ENCODE measurements at regions not wholly inside any gene's neighbourhood (a gene's known extent, or its start where the extent isn't known, plus 50 kb on each side); places are given as distances from the start of the nearest gene placed in this dataset.

DNA sequence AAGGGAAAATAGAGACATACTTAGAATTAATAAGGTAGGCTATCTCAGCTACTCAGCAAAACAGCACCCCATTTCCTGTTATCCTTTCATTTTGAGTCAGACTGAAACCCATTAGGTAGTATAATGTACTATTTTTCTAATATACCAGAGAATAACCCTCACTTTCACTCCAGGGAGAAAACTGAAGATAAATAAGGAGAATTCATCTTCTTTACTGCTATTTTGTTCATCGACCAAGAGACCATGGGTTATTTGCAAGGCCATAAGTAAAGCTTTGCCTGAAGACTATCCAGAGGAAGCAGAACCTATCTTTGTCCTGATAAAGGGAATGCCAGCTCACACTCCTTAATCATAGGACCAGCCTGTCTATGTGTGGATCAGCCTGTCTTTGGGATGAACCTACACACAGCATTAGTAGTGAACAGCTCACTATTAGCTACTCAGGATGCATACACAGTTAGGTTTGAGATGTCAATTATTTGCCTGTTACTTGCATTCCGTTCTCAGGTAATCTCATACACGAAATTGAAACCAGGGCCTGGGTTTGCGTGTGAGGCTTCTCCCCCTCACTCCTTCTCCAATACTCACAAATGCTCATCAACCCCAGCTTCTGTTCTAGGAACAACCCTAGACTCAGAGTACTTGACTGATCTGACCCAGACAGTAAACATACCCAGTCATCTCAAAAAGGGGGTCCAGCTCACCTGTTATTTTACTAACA lies 124.4 kb downstream of the DAD1 start:
- TF ChIP-seq PAX5 (IDR thresholded peaks at IDR 0.05; ENCODE audit: insufficient read depth, low read length, severe bottlenecking) = no peak
- TF ChIP-seq TAF1 (IDR thresholded peaks at IDR 0.05; ENCODE audit: low read depth, low read length) = no peak
- TF ChIP-seq SPI1 (IDR thresholded peaks at IDR 0.05; ENCODE audit: low read depth, low read length) = peak; percentile 29; the same call in 1 of the 2 replicates
- TF ChIP-seq POLR2AphosphoS5 (IDR thresholded peaks at IDR 0.05; ENCODE audit: low read depth, low read length) = no peak
- TF ChIP-seq POU2F2 (IDR thresholded peaks at IDR 0.05; ENCODE audit: low read depth, low read length) = no peak
- no peak; the same call in 1 of the 2 replicates for TF ChIP-seq POLR2A (IDR thresholded peaks at IDR 0.05; ENCODE audit: low read depth, low read length)
- FAIRE-seq = peak; percentile 99
- no peak for DNase-seq (ENCODE audit: insufficient read length, low spot score)

- peak; percentile 72 for FAIRE-seq
- DNase-seq (ENCODE audit: insufficient read length, low spot score) = no peak
- no peak for TF ChIP-seq SPI1 (IDR thresholded peaks at IDR 0.05; ENCODE audit: low read depth, low read length)
- no peak for TF ChIP-seq POLR2AphosphoS5 (IDR thresholded peaks at IDR 0.05; ENCODE audit: low read depth, low read length)
- no peak for TF ChIP-seq PAX5 (IDR thresholded peaks at IDR 0.05; ENCODE audit: insufficient read depth, low read length, severe bottlenecking)
- TF ChIP-seq TAF1 (IDR thresholded peaks at IDR 0.05; ENCODE audit: low read depth, low read length) = no peak
- no peak for TF ChIP-seq POLR2A (IDR thresholded peaks at IDR 0.05; ENCODE audit: low read depth, low read length)
- TF ChIP-seq POU2F2 (IDR thresholded peaks at IDR 0.05; ENCODE audit: low read depth, low read length) = no peak
These were observed 125.3 kb downstream of the DAD1 start for GRCh38 chr14:22463763-22464173.

- TF ChIP-seq POLR2A (IDR thresholded peaks at IDR 0.05; ENCODE audit: low read depth, low read length) (no peak), POU2F2 (IDR thresholded peaks at IDR 0.05; ENCODE audit: low read depth, low read length) (no peak), PAX5 (IDR thresholded peaks at IDR 0.05; ENCODE audit: insufficient read depth, low read length, severe bottlenecking) (no peak), SPI1 (IDR thresholded peaks at IDR 0.05; ENCODE audit: low read depth, low read length) (no peak), TAF1 (IDR thresholded peaks at IDR 0.05; ENCODE audit: low read depth, low read length) (no peak), POLR2AphosphoS5 (IDR thresholded peaks at IDR 0.05; ENCODE audit: low read depth, low read length) (no peak)
- DNase-seq (ENCODE audit: insufficient read length, low spot score) = no peak
- peak; percentile 83 for FAIRE-seq
These were observed 126.1 kb downstream of the DAD1 start for GRCh38 chr14:22462923-22463322.

- TF ChIP-seq SPI1 (IDR thresholded peaks at IDR 0.05; ENCODE audit: low read depth, low read length) = 0 out of 2 replicates have a peak, but pooled peaks have one; percentile 1
- no peak for TF ChIP-seq POLR2A (IDR thresholded peaks at IDR 0.05; ENCODE audit: low read depth, low read length)
- TF ChIP-seq POU2F2 (IDR thresholded peaks at IDR 0.05; ENCODE audit: low read depth, low read length) = 0 out of 2 replicates have a peak, but pooled peaks have one; percentile 52
- peak; percentile 90 for FAIRE-seq
- no peak for DNase-seq (ENCODE audit: insufficient read length, low spot score)
These were observed 128.4 kb downstream of the DAD1 start for GRCh38 chr14:22460461-22461195.

DNA sequence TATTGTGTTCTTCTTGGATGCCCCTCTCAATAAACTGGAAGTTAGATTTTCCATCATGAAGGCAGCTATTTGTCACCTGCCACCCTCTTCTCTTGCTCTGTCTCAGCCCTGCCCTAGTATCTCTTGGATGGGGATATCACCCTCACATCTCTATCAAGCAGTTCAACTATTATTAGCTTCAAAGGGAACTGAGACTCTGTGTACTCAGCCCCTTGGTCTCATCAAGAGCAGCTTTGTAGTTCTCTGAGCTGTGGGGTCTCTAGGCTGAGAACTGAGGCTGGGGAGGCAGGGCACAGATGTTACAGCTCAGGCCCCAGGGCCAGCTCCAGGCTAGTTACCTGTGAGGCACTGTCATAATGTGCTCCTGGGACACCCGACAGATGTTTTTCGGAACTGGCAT lies 130.3 kb downstream of the DAD1 start:
- peak; percentile 56 for FAIRE-seq
- TF ChIP-seq POLR2AphosphoS5 (IDR thresholded peaks at IDR 0.05; ENCODE audit: low read depth, low read length) (no peak), SPI1 (IDR thresholded peaks at IDR 0.05; ENCODE audit: low read depth, low read length) (peak; percentile 60)
- DNase-seq (ENCODE audit: insufficient read length, low spot score) = no peak

DNA sequence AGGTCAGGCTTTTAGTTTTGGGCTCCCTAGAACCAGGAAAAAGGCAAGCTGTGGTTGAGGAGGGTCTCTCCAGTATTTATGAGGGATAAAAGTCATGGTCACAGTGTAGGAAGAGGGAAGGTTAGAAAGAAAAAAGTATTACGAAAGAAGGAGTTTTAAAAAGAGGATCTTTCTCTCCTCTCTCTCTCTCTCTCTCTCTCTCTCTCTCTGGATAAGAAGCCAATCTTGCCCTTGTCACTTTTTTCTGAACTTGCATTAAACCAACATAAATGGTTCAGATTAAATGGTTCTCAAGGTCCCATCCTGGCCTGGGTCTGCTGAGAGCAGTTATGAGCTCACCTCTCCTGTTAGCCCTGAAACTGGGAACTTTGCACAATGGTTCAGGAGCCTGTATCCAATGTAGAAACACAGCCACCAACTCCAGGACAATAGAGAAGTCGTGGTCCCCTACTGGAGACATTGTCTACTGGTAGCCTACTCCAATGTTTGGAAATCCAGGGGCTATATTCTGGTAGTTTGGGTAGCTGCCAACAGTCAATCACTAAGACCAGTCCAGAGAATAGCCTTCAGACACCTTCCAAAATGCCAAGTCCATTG lies 131.9 kb downstream of the DAD1 start:
- DNase-seq (ENCODE audit: insufficient read length, low spot score) (no peak), FAIRE-seq (no peak)
- TF ChIP-seq PAX5 (IDR thresholded peaks at IDR 0.05; ENCODE audit: insufficient read depth, low read length, severe bottlenecking) = no peak
- no peak for TF ChIP-seq SPI1 (IDR thresholded peaks at IDR 0.05; ENCODE audit: low read depth, low read length)
- TF ChIP-seq POLR2AphosphoS5 (IDR thresholded peaks at IDR 0.05; ENCODE audit: low read depth, low read length) = no peak
- TF ChIP-seq POLR2A (IDR thresholded peaks at IDR 0.05; ENCODE audit: low read depth, low read length) = no peak
- TF ChIP-seq TAF1 (IDR thresholded peaks at IDR 0.05; ENCODE audit: low read depth, low read length) = no peak
- TF ChIP-seq POU2F2 (IDR thresholded peaks at IDR 0.05; ENCODE audit: low read depth, low read length) = no peak

DNA sequence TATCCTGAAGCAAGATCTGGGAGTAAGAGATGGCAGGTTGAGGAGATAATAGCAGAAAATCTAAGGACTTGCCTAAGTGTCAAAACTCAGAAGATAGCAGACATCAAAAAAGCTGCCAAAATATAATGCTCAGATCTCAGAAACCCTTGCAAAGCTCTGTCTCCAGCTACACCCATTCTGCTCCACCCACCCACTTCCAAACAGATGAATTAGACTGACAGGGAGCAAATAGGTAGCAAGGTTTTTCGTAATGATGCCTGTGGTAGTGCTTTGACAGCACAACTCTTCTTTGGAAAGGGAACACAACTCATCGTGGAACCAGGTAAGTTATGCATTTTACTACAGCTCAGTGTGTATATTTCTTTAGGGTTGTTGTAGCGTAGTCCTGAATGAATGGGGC lies 132.6 kb downstream of the DAD1 start:
- no peak for FAIRE-seq
- DNase-seq (ENCODE audit: insufficient read length, low spot score) = no peak
- TF ChIP-seq POLR2A (IDR thresholded peaks at IDR 0.05; ENCODE audit: low read depth, low read length) (no peak), SPI1 (IDR thresholded peaks at IDR 0.05; ENCODE audit: low read depth, low read length) (no peak), PAX5 (IDR thresholded peaks at IDR 0.05; ENCODE audit: insufficient read depth, low read length, severe bottlenecking) (no peak), TAF1 (IDR thresholded peaks at IDR 0.05; ENCODE audit: low read depth, low read length) (no peak), POLR2AphosphoS5 (IDR thresholded peaks at IDR 0.05; ENCODE audit: low read depth, low read length) (no peak), POU2F2 (IDR thresholded peaks at IDR 0.05; ENCODE audit: low read depth, low read length) (no peak)

GRCh38 chr14:22452330-22452729 lies 136.7 kb downstream of the DAD1 start:
- TF ChIP-seq SPI1 (IDR thresholded peaks at IDR 0.05; ENCODE audit: low read depth, low read length) (no peak), POLR2AphosphoS5 (IDR thresholded peaks at IDR 0.05; ENCODE audit: low read depth, low read length) (no peak), POLR2A (IDR thresholded peaks at IDR 0.05; ENCODE audit: low read depth, low read length) (no peak)
- no peak for FAIRE-seq

DNA sequence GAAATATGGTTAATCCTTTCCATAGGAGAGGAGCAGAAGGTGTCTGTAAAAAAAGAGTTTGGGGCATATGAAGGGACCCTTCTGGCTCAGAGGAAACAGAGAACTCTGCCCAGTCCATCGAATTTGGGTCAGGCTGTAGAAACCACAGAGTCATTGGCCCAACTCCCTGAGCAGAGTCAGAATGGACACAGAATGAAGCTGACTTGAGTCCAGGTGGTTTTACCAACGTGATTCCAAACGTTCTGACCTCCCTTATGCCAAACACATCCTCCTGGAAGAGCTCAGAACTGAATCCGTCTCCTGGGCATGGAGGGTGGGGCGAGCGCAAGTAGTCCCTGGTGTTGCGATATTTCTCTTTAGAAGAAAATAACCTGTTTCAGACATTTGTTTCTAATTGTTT lies 138.8 kb downstream of the DAD1 start:
- TF ChIP-seq PAX5 (IDR thresholded peaks at IDR 0.05; ENCODE audit: insufficient read depth, low read length, severe bottlenecking) (no peak), TAF1 (IDR thresholded peaks at IDR 0.05; ENCODE audit: low read depth, low read length) (no peak), SPI1 (IDR thresholded peaks at IDR 0.05; ENCODE audit: low read depth, low read length) (no peak), POLR2AphosphoS5 (IDR thresholded peaks at IDR 0.05; ENCODE audit: low read depth, low read length) (no peak), POU2F2 (IDR thresholded peaks at IDR 0.05; ENCODE audit: low read depth, low read length) (no peak), POLR2A (IDR thresholded peaks at IDR 0.05; ENCODE audit: low read depth, low read length) (no peak)
- DNase-seq (ENCODE audit: insufficient read length, low spot score) (no peak), FAIRE-seq (no peak)

More at GRCh38 chr14:22452330-22452729, 136.7 kb downstream of the DAD1 start:
- DNase-seq (ENCODE audit: insufficient read length, low spot score) = no peak
